Gastroesophageal sphincter (tissue), 3 donors: ENCODE measurements at regions not wholly inside any gene's neighbourhood (a gene's known extent, or its start where the extent isn't known, plus 50 kb on each side); places are given as distances from the start of the nearest gene placed in this dataset.
"Not testable (repeated sequence)": the region's sequence is repeated elsewhere in the genome, so short reads cannot be mapped to it uniquely, and the experiment has no call there.

Experiments
- EP300 ChIP-seq: sonication (generic); formaldehyde crosslinking; IDR thresholded peaks from one replicate; pipeline ENCODE4 v1.6.1; 2017; ENCODE audit warnings: antibody characterized with exemption, mild to moderate bottlenecking
- POLR2A ChIP-seq, 2 donors: fragments of 450-650 bp; IDR thresholded peaks; one replicate each; pipeline ENCODE4 v1.6.1; 2017; ENCODE audit warnings: antibody characterized with exemption in 2 of 2, mild to moderate bottlenecking in 2 of 2, moderate library complexity in 1 of 2
- TF ChIP-seq, protein P1 (sequence below), 4 experiments: fragments of 200-600 bp in 2 of 4; fragments of 450-650 bp in 2 of 4; sonication (generic) in 1 of 4; IDR thresholded peaks; one replicate each; pipeline ENCODE4 v1.5.1; 2017 to 2019; ENCODE audit warnings: antibody characterized with exemption in 4 of 4, mild to moderate bottlenecking in 2 of 4, moderate library complexity in 2 of 4

DNA sequence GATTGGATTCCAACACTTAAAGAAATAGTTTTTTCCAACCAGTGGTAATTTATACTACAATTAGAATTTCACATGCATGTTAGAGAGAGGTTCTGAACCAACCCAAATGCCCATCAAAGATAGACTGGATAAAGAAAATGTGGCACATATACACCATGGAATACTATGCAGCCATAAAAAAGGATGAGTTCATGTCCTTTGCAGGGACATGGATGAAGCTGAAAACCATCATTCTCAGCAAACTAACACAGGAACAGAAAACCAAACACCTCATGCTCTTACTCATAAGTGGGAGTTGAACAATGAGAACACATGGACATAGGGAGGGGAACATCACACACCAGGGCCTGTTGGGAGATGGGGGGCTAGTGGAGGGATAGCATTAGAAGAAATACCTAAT, 532.2 kb downstream of the EDEM1 start:
- TF ChIP-seq, protein P1, sequence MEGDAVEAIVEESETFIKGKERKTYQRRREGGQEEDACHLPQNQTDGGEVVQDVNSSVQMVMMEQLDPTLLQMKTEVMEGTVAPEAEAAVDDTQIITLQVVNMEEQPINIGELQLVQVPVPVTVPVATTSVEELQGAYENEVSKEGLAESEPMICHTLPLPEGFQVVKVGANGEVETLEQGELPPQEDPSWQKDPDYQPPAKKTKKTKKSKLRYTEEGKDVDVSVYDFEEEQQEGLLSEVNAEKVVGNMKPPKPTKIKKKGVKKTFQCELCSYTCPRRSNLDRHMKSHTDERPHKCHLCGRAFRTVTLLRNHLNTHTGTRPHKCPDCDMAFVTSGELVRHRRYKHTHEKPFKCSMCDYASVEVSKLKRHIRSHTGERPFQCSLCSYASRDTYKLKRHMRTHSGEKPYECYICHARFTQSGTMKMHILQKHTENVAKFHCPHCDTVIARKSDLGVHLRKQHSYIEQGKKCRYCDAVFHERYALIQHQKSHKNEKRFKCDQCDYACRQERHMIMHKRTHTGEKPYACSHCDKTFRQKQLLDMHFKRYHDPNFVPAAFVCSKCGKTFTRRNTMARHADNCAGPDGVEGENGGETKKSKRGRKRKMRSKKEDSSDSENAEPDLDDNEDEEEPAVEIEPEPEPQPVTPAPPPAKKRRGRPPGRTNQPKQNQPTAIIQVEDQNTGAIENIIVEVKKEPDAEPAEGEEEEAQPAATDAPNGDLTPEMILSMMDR (IDR thresholded peaks at IDR 0.05): not testable (repeated sequence)
- TF ChIP-seq EP300; POLR2A (IDR thresholded peaks at IDR 0.05): not testable (repeated sequence)
